SK-N-SH (cell line): ENCODE measurements at regions not wholly inside any gene's neighbourhood (a gene's known extent, or its start where the extent isn't known, plus 50 kb on each side); places are given as distances from the start of the nearest gene placed in this dataset.

Experiments used
- CTCF ChIA-PET: fragments of 300-600, 350-600 bp; formaldehyde crosslinking; extraction: SDS; loops from one replicate; lab custom pipeline; 2021; lab: Yijun Ruan, JAX
- POLR2A ChIA-PET: fragments of 350-600 bp; sonication (Branson Sonifier 250); formaldehyde crosslinking; extraction: SDS; loops from one replicate; lab custom pipeline; 2020; ENCODE audit warnings: antibody characterized with exemption, inconsistent platforms; lab: Yijun Ruan, JAX
- DNase-seq: peaks from one replicate; pipeline ENCODE4 v3.0.0; 2012
- H2AFZ ChIP-seq: fragments of 200-600 bp; sonication (generic); 2 replicates; pipeline ENCODE4 v1.8.1; 2016; ENCODE audit warnings: antibody characterized with exemption, mild to moderate bottlenecking, low read depth
- H3F3A ChIP-seq: fragments of 200-600 bp; sonication (generic); replicated peaks from 2 replicates; pipeline ENCODE3; 2016; ENCODE audit warnings: antibody characterized with exemption, mild to moderate bottlenecking; ENCODE audit not compliant: insufficient read depth
- H3K27ac ChIP-seq, 2 experiments: fragments of 200-500 bp in 1 of 2; fragments of 200-600 bp in 1 of 2; sonication (Bioruptor generic) in 1 of 2; sonication (generic), shearing (Covaris generic) in 1 of 2; 2 replicates each; pipeline versions ENCODE4 v1.5.1 to v1.6.1; 2014 to 2016; ENCODE audit warnings: low read depth in 2 of 2, inconsistent platforms in 1 of 2, low read length in 1 of 2, mild to moderate bottlenecking in 1 of 2, mixed read lengths in 1 of 2
- H3K27me3 ChIP-seq: fragments of 200-600 bp; sonication (generic), shearing (Covaris generic); 2 replicates; pipeline ENCODE4 v1.6.1; 2016; ENCODE audit warnings: mixed run types; ENCODE audit not compliant: insufficient read depth
- H3K36me3 ChIP-seq, 2 experiments: fragments of 200-500 bp in 1 of 2; fragments of 200-600 bp in 1 of 2; sonication (Bioruptor generic) in 1 of 2; sonication (generic) in 1 of 2; replicated peaks in 1 of 2; 2 replicates each; pipeline versions ENCODE3 to v1.5.1; 2014 to 2016; ENCODE audit warnings: low read length in 1 of 2, mild to moderate bottlenecking in 1 of 2; ENCODE audit not compliant: insufficient read depth in 2 of 2, control insufficient read depth in 1 of 2
- H3K4me1 ChIP-seq, 2 experiments: fragments of 200-500 bp in 1 of 2; fragments of 200-600 bp in 1 of 2; sonication (Bioruptor generic) in 1 of 2; sonication (generic), shearing (Covaris generic) in 1 of 2; 2 replicates each; pipeline versions ENCODE4 v1.5.1 to v1.6.1; 2014 to 2016; ENCODE audit warnings: low read depth in 1 of 2, low read length in 1 of 2, mixed run types in 1 of 2; ENCODE audit not compliant: insufficient read depth in 2 of 2, control insufficient read depth in 1 of 2
- H3K4me2 ChIP-seq: fragments of 200-600 bp; sonication (generic), shearing (Covaris generic); 2 replicates; pipeline ENCODE4 v1.6.1; 2017; ENCODE audit warnings: mixed run types
- H3K4me3 ChIP-seq, 2 experiments: fragments of 200-500 bp in 1 of 2; fragments of 200-600 bp in 1 of 2; sonication (Bioruptor generic) in 1 of 2; sonication (generic), shearing (Covaris generic) in 1 of 2; 2 replicates each; pipeline versions ENCODE4 v1.5.1 to v1.8.1; 2014 to 2016; ENCODE audit warnings: low read depth in 2 of 2, inconsistent platforms in 1 of 2, low read length in 1 of 2, mild to moderate bottlenecking in 1 of 2, mixed read lengths in 1 of 2, moderate library complexity in 1 of 2
- H3K79me2 ChIP-seq: fragments of 200-600 bp; sonication (generic); 2 replicates; pipeline ENCODE4 v1.8.1; 2017; ENCODE audit warnings: mild to moderate bottlenecking; ENCODE audit not compliant: insufficient read depth
- H3K9ac ChIP-seq: fragments of 200-600 bp; sonication (generic); 2 replicates; pipeline ENCODE4 v1.6.1; 2017; ENCODE audit warnings: mixed run types
- H3K9me2 ChIP-seq: fragments of 200-600 bp; sonication (generic); 2 replicates; pipeline ENCODE4 v1.6.1; 2017; ENCODE audit warnings: mixed run types
- H3K9me3 ChIP-seq: fragments of 200-600 bp; sonication (generic); 2 replicates; pipeline ENCODE4 v1.6.1; 2017; ENCODE audit warnings: mixed run types, mild to moderate bottlenecking, moderate library complexity
- H4K20me1 ChIP-seq: fragments of 200-600 bp; sonication (generic); 2 replicates; pipeline ENCODE4 v1.6.1; 2017; ENCODE audit warnings: mild to moderate bottlenecking, mixed run types; ENCODE audit not compliant: insufficient read depth
- CHD2 ChIP-seq: fragments of 150-350 bp; IDR thresholded peaks from 2 replicates; pipeline ENCODE4 v1.6.1; 2018; ENCODE audit warnings: low read length; ENCODE audit not compliant: partially characterized antibody
- CTCF ChIP-seq: fragments of 200-600 bp; sonication (generic); IDR thresholded peaks from 2 replicates; pipeline ENCODE4 v1.6.1; 2017; ENCODE audit warnings: antibody characterized with exemption, mild to moderate bottlenecking, moderate library complexity
- EP300 ChIP-seq, 2 experiments: IDR thresholded peaks; 2 replicates each; pipeline versions ENCODE4 v1.4.0 to v1.6.1; 2012; ENCODE audit warnings: borderline replicate concordance in 1 of 2, low read depth in 1 of 2, low read length in 1 of 2
- EZH2phosphoT487 ChIP-seq: fragments of 200-600 bp; sonication (generic); IDR thresholded peaks from 2 replicates; pipeline ENCODE4 v1.6.1; 2017; ENCODE audit warnings: low read depth, mixed run types, mild to moderate bottlenecking, antibody characterized with exemption, moderate library complexity, borderline replicate concordance
- FOSL2 ChIP-seq: IDR thresholded peaks from 2 replicates; pipeline ENCODE4 v1.4.0; 2012; ENCODE audit warnings: low read depth, mild to moderate bottlenecking, moderate library complexity, borderline replicate concordance
- FOXM1 ChIP-seq: IDR thresholded peaks from 2 replicates; pipeline ENCODE4 v1.4.0; 2012; ENCODE audit warnings: low read depth, mild to moderate bottlenecking
- GATA2 ChIP-seq: sonication (generic); formaldehyde crosslinking; IDR thresholded peaks from 2 replicates; pipeline ENCODE4 v1.5.0; 2020; ENCODE audit warnings: mild to moderate bottlenecking, missing genetic modification reagents
- NFIC ChIP-seq: IDR thresholded peaks from 2 replicates; pipeline ENCODE4 v1.4.0; 2012; ENCODE audit warnings: borderline replicate concordance
- POLR2AphosphoS5 ChIP-seq: IDR thresholded peaks from 2 replicates; pipeline ENCODE4 v1.6.1; 2012; ENCODE audit warnings: low read depth, low read length
- RCOR1 ChIP-seq: fragments of 150-350 bp; IDR thresholded peaks from 2 replicates; pipeline ENCODE4 v1.6.1; 2017; ENCODE audit warnings: antibody characterized with exemption, low read length
- RFX5 ChIP-seq: IDR thresholded peaks from 2 replicates; pipeline ENCODE4 v1.6.1; 2012; ENCODE audit warnings: mild to moderate bottlenecking, improper control_type of control experiment, low read length
- TCF12 ChIP-seq: IDR thresholded peaks from 2 replicates; pipeline ENCODE4 v1.4.0; 2012
- TEAD4 ChIP-seq: IDR thresholded peaks from 2 replicates; pipeline ENCODE4 v1.4.0; 2012; ENCODE audit warnings: mild to moderate bottlenecking, borderline replicate concordance; ENCODE audit not compliant: insufficient read depth
- USF1 ChIP-seq: IDR thresholded peaks from 2 replicates; pipeline ENCODE4 v1.4.0; 2012; ENCODE audit warnings: low read depth, borderline replicate concordance
- ZBTB33 ChIP-seq: IDR thresholded peaks from 2 replicates; pipeline ENCODE4 v1.4.0; 2012; ENCODE audit warnings: low read depth, borderline replicate concordance
- WGBS: methylation state at CpG from one replicate; pipeline ENCODE4 v1.1.6; 2017; ENCODE audit warnings: low lambda C conversion rate; 5-methylcytosine and 5-hydroxymethylcytosine counted together

GRCh38 chr1:208381481-208381880, 137.3 kb upstream of the PLXNA2 start (continued):
- TF ChIP-seq FOSL2 (no peak), CHD2 (no peak), POLR2AphosphoS5 (no peak), RFX5 (no peak), NFIC (no peak)

GRCh38 chr1:208387908-208388811, 144.0 kb upstream of the PLXNA2 start:
- 38% methylated on average over 7 of the region's 9 CpGs for WGBS
- H3K36me3 ChIP-seq: no peaks in the 10 kb centered on the region
- CTCF ChIA-PET: interaction anchor here (0.7 to 1.3 kb wide), 4 partner anchors 33 to 861 kb away, joined by 3 read pairs; no protein-coding TSS in a partner anchor

GRCh38 chr1:208393416-208393815, 149.2 kb upstream of the PLXNA2 start:
- no peak overlapping the region for H3K4me2 ChIP-seq
- no peak overlapping the region for H3K4me3 ChIP-seq
- H3K4me1 ChIP-seq: peaks cover 0 to 3% of the 10 kb centered on the region in 2 experiments; a peak in 2 of 4 replicates
- H3K79me2 ChIP-seq: no peaks in the 10 kb centered on the region
- no peak overlapping the region for H3K9ac ChIP-seq
- no peaks in the 10 kb centered on the region for H4K20me1 ChIP-seq
- no peaks in the 10 kb centered on the region for H3K27me3 ChIP-seq
- CTCF ChIA-PET: interaction anchor here (1.3 kb wide), 1 partner anchor 17 kb away, joined by 3 read pairs; no protein-coding TSS in a partner anchor
- no peak overlapping the region for H3K27ac ChIP-seq
- no peaks in the 10 kb centered on the region for H3K9me2 ChIP-seq
- H3K36me3 ChIP-seq: no peaks in the 10 kb centered on the region
- H3K9me3 ChIP-seq: no peaks in the 10 kb centered on the region
- H2AFZ ChIP-seq: no peak overlapping the region
- POLR2A ChIA-PET: no interaction called here
- no peak for DNase-seq
- TF ChIP-seq USF1: no peak
- TF ChIP-seq FOSL2: no peak
- no peak for TF ChIP-seq POLR2AphosphoS5
- no peak for TF ChIP-seq EZH2phosphoT487
- no peak for TF ChIP-seq RCOR1
- TF ChIP-seq GATA2: no peak
- no peak for TF ChIP-seq FOXM1
- TF ChIP-seq CTCF: no peak
- TF ChIP-seq TEAD4: no peak
- no peak for TF ChIP-seq TCF12
- TF ChIP-seq ZBTB33: no peak
- WGBS: 9% methylated on average over 3 of the region's 3 CpGs
- H3F3A ChIP-seq: no peaks in the 10 kb centered on the region

More at GRCh38 chr1:208387908-208388811, 144.0 kb upstream of the PLXNA2 start:
- H3K27ac ChIP-seq: peak overlapping the region in 1 of 2 experiments; percentile 73; a peak in 2 of 4 replicates
- H2AFZ ChIP-seq: no peak overlapping the region
- H3F3A ChIP-seq: no peaks in the 10 kb centered on the region
- no peaks in the 10 kb centered on the region for H3K79me2 ChIP-seq
- peaks cover 0 to 14% of the 10 kb centered on the region in 2 experiments; a peak in 2 of 4 replicates for H3K4me1 ChIP-seq
- no peak overlapping the region for H3K4me3 ChIP-seq
- peak in 1 of 2 experiments; percentile 18; a peak in 1 of 4 replicates for TF ChIP-seq EP300 (IDR thresholded peaks at IDR 0.05; ENCODE audit: borderline replicate concordance in 1 of 2, low read depth in 1 of 2, low read length in 1 of 2)
- no peak for TF ChIP-seq RCOR1
- H3K4me2 ChIP-seq: no peak overlapping the region
- no peaks in the 10 kb centered on the region for H3K9me2 ChIP-seq
- DNase-seq: no peak
- no peaks in the 10 kb centered on the region for H3K9me3 ChIP-seq
- POLR2A ChIA-PET: no interaction called here
- no peaks in the 10 kb centered on the region for H4K20me1 ChIP-seq
- H3K27me3 ChIP-seq: no peaks in the 10 kb centered on the region
- H3K9ac ChIP-seq: no peak overlapping the region
